ENCODE measurements at regions not wholly inside any gene's neighbourhood (a gene's known extent, or its start where the extent isn't known, plus 50 kb on each side); places are given as distances from the start of the nearest gene placed in this dataset.
"Not testable (repeated sequence)": the region's sequence is repeated elsewhere in the genome, so short reads cannot be mapped to it uniquely, and the experiment has no call there.

- DNase-seq, result no peak
These were observed 200.2 kb upstream of the LRRC3B start for GRCh38 chr3:26422415-26422814.

- no peak for DNase-seq
These were observed 197.5 kb upstream of the LRRC3B start for GRCh38 chr3:26425076-26425475.

GRCh38 chr3:26428992-26429391 is 193.6 kb upstream of the LRRC3B start:
- no peak for DNase-seq

- no peak for DNase-seq
These were observed 184.9 kb upstream of the LRRC3B start for GRCh38 chr3:26437678-26438077.

GRCh38 chr3:26438325-26438940 is 184.1 kb upstream of the LRRC3B start:
- DNase-seq, result no peak

GRCh38 chr3:26438981-26439884 is 183.3 kb upstream of the LRRC3B start:
- no peak for DNase-seq

GRCh38 chr3:26449996-26450395 is 172.6 kb upstream of the LRRC3B start:
- DNase-seq, result no peak

GRCh38 chr3:26452363-26452762 is 170.2 kb upstream of the LRRC3B start:
- no peak for DNase-seq

- no peak for DNase-seq
These were observed 161.6 kb upstream of the LRRC3B start for GRCh38 chr3:26460985-26461384.

- DNase-seq, result no peak
These were observed 150.2 kb upstream of the LRRC3B start for GRCh38 chr3:26472345-26472744.

GRCh38 chr3:26474706-26475105 is 147.9 kb upstream of the LRRC3B start:
- DNase-seq, result no peak

- no peak for DNase-seq
These were observed 142.2 kb upstream of the LRRC3B start for GRCh38 chr3:26480377-26480776.

- DNase-seq, result no peak
These were observed 138.4 kb upstream of the LRRC3B start for GRCh38 chr3:26484140-26484539.

GRCh38 chr3:26498271-26498670 is 124.3 kb upstream of the LRRC3B start:
- DNase-seq, result no peak

GRCh38 chr3:26505399-26505798 is 117.2 kb upstream of the LRRC3B start:
- DNase-seq, result no peak

GRCh38 chr3:26514445-26515029 is 108.0 kb upstream of the LRRC3B start:
- not testable (repeated sequence) for DNase-seq

GRCh38 chr3:26515351-26515750 is 107.2 kb upstream of the LRRC3B start:
- DNase-seq, result no peak

- no peak for DNase-seq
These were observed 101.3 kb upstream of the LRRC3B start for GRCh38 chr3:26521261-26521660.

GRCh38 chr3:26522919-26523318 is 99.7 kb upstream of the LRRC3B start:
- DNase-seq, result no peak

- no peak for DNase-seq
These were observed 97.6 kb upstream of the LRRC3B start for GRCh38 chr3:26525013-26525412.

GRCh38 chr3:26535151-26535550 is 87.4 kb upstream of the LRRC3B start:
- DNase-seq, result no peak

- no peak for DNase-seq
These were observed 85.6 kb upstream of the LRRC3B start for GRCh38 chr3:26536955-26537354.

GRCh38 chr3:26550413-26550812 is 72.2 kb upstream of the LRRC3B start:
- no peak for DNase-seq

GRCh38 chr3:26556637-26557036 is 65.9 kb upstream of the LRRC3B start:
- DNase-seq, result no peak
